B cell (primary cell): ENCODE measurements at regions not wholly inside any gene's neighbourhood (a gene's known extent, or its start where the extent isn't known, plus 50 kb on each side); places are given as distances from the start of the nearest gene placed in this dataset.

Experiments
- ATAC-seq: fragments of 200-7000 bp; cut with Tn5 transposase; one replicate; pipeline ENCODE4 v1.10.0; 2021; ENCODE audit warnings: low read depth, mild to moderate bottlenecking, moderate number of reproducible peaks, moderate library complexity
- CTCF ChIA-PET: fragments of 350-600 bp; sonication (Branson Sonifier 250); formaldehyde crosslinking; loops from one replicate; lab custom pipeline; 2021; ENCODE audit warnings: antibody characterized with exemption, inconsistent platforms; lab: Charles Lee
- POLR2A ChIA-PET: fragments of 350-600 bp; sonication (Branson Sonifier 250); formaldehyde crosslinking; loops from one replicate; lab custom pipeline; 2021; ENCODE audit warnings: antibody characterized with exemption; lab: Charles Lee
- DNase-seq: peaks from one replicate; pipeline ENCODE4 v3.0.0; 2013
- H2AFZ ChIP-seq: 2 replicates; pipeline ENCODE4 v1.6.1; 2012; ENCODE audit warnings: mild to moderate bottlenecking, low read depth, low read length; ENCODE audit not compliant: insufficient read depth, poor library complexity, severe bottlenecking
- H3K27ac ChIP-seq, 2 donors: 1 replicate in 1 of 2; 2 replicates in 1 of 2; pipeline ENCODE4 v1.5.1; 2012 to 2013; ENCODE audit warnings: low read length in 2 of 2, mild to moderate bottlenecking in 2 of 2, moderate library complexity in 1 of 2
- H3K27me3 ChIP-seq, 4 experiments: fragments of 200-600 bp in 1 of 4; sonication (generic) in 1 of 4; replicated peaks in 1 of 4; 1 replicate in 2 of 4; 2 replicates in 2 of 4; pipeline versions ENCODE4 v1.6.1 to v1.7.0; 2013 to 2016; ENCODE audit warnings: low read length in 3 of 4, mild to moderate bottlenecking in 2 of 4, mixed read lengths in 1 of 4, moderate library complexity in 1 of 4; ENCODE audit not compliant: insufficient read depth in 4 of 4, control insufficient read depth in 3 of 4; ENCODE audit errors: control extremely low read depth in 1 of 4
- H3K36me3 ChIP-seq, 2 experiments: replicated peaks in 1 of 2; 1 replicate in 1 of 2; 2 replicates in 1 of 2; pipeline versions ENCODE4 v1.6.1 to v1.7.1; 2013; ENCODE audit warnings: low read length in 1 of 2; ENCODE audit not compliant: insufficient read depth in 2 of 2, control insufficient read depth in 1 of 2; ENCODE audit errors: control extremely low read depth in 1 of 2, extremely low read depth in 1 of 2
- H3K4me1 ChIP-seq, 2 donors: fragments of 200-600 bp in 1 of 2; sonication (generic) in 1 of 2; 1 replicate in 1 of 2; 2 replicates in 1 of 2; pipeline versions ENCODE4 v1.5.1 to v1.6.1; 2013 to 2017; ENCODE audit warnings: low read length in 2 of 2; ENCODE audit not compliant: control insufficient read depth in 2 of 2, insufficient read depth in 2 of 2
- H3K4me2 ChIP-seq: replicated peaks from 2 replicates; pipeline ENCODE3; 2012; ENCODE audit warnings: mild to moderate bottlenecking, low read depth, low read length; ENCODE audit not compliant: poor library complexity, severe bottlenecking
- H3K4me3 ChIP-seq, 5 experiments: fragments of 200-600 bp in 1 of 5; sonication (generic) in 1 of 5; 1 replicate in 3 of 5; 2 replicates in 2 of 5; pipeline versions ENCODE4 v1.5.1 to v1.7.0; 2011 to 2016; ENCODE audit warnings: low read length in 4 of 5, mild to moderate bottlenecking in 4 of 5, low read depth in 2 of 5, control low read depth in 1 of 5, moderate library complexity in 1 of 5; ENCODE audit not compliant: insufficient read depth in 1 of 5; ENCODE audit errors: control extremely low read depth in 1 of 5, extremely low read depth in 1 of 5
- H3K79me2 ChIP-seq: fragments of 200-600 bp; sonication (generic); one replicate; pipeline ENCODE4 v1.6.0; 2016; ENCODE audit warnings: low read length; ENCODE audit not compliant: control insufficient read depth, insufficient read depth
- H3K9ac ChIP-seq: fragments of 200-600 bp; sonication (generic); 2 replicates; pipeline ENCODE4 v1.6.1; 2017; ENCODE audit warnings: mild to moderate bottlenecking, low read length, moderate library complexity
- H3K9me3 ChIP-seq, 3 donors: one replicate each; pipeline versions ENCODE4 v1.6.1 to v1.7.1; 2013; ENCODE audit warnings: low read length in 2 of 3; ENCODE audit not compliant: control insufficient read depth in 2 of 3, insufficient read depth in 1 of 3; ENCODE audit errors: control extremely low read depth in 1 of 3
- H4K20me1 ChIP-seq: 2 replicates; pipeline ENCODE4 v1.6.0; 2012; ENCODE audit warnings: mild to moderate bottlenecking, low read length; ENCODE audit not compliant: insufficient read depth, control insufficient read depth, poor library complexity, severe bottlenecking
- H3K27ac Mint-ChIP-seq: one replicate; pipeline ENCODE4 v1.8.0; 2021; ENCODE audit warnings: mixed read lengths
- H3K27me3 Mint-ChIP-seq: one replicate; pipeline ENCODE4 v1.8.0; 2021; ENCODE audit warnings: mixed read lengths
- H3K4me1 Mint-ChIP-seq: one replicate; pipeline ENCODE4 v1.8.0; 2021; ENCODE audit warnings: mixed read lengths
- H3K4me3 Mint-ChIP-seq: one replicate; pipeline ENCODE4 v1.8.0; 2021; ENCODE audit warnings: mixed read lengths
- H3K9me3 Mint-ChIP-seq: one replicate; pipeline ENCODE4 v1.8.0; 2022; ENCODE audit warnings: mixed read lengths; ENCODE audit not compliant: insufficient read depth
- EZH2 ChIP-seq: IDR thresholded peaks from 2 replicates; pipeline ENCODE4 v1.6.1; 2012; ENCODE audit warnings: borderline replicate concordance, low read depth, mild to moderate bottlenecking, moderate library complexity, low read length; ENCODE audit not compliant: insufficient read depth, poor library complexity, severe bottlenecking
- WGBS: methylation state at CpG from one replicate; pipeline ENCODE4 v1.1.5; 2013; ENCODE audit warnings: missing lambda C conversion rate; ENCODE audit not compliant: insufficient coverage; 5-methylcytosine and 5-hydroxymethylcytosine counted together
- intact Hi-C: fragments of 100-400 bp; cut with micrococcal nuclease; formaldehyde crosslinking; loops from one replicate; pipeline ENCODE4 v1.10.0; 2022
- TF ChIP-seq, protein P1 (sequence below): fragments of 200-600 bp; IDR thresholded peaks from one replicate; pipeline ENCODE4 v1.8.0; 2022; ENCODE audit warnings: antibody characterized with exemption, mild to moderate bottlenecking

DNA sequence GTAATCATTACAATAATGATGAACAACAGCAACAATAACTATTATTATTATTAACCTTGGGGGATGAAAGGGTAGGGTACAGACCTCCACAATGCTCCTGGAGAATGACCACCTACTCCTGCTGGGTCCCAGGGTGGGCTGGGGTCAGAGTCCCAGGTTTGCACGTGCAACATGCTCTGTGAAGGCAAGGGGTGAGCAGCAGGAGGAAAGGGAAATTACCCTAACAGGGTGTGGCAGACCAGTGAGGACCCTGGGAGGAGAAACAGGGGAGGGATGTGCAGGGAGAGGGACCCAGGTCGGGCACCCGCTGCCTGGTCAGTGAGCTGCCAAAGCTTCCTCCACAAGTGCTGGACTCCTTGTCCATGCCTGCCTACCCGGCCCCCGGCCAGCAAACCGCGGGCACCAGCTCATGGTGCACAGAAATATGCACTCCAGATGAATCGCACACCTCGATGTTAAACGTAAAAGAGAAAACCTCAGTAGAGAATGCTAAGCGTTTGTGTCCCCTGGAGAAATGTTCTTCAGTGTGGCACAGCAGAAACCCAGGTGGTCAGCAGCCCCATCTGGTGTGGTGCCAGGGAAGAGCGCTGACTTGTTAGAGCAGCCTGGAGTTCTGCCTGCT lies 767.1 kb downstream of the KCNJ18 start:
- intact Hi-C loops = no loop called here
- H3K4me1 Mint-ChIP-seq = no peaks in the 10 kb centered on the region
- Histone ChIP-seq H3K4me2 (no peak overlapping the region), H3K79me2 (no peaks in the 10 kb centered on the region), H3K4me3 (no peak overlapping the region), H3K4me1 (no peaks in the 10 kb centered on the region), H3K27ac (no peak overlapping the region), H3K9me3 (peaks cover 0 to 32% (median 0%) of the 10 kb centered on the region in 3 donors), H2AFZ (no peak overlapping the region), H4K20me1 (no peaks in the 10 kb centered on the region), H3K36me3 (no peaks in the 10 kb centered on the region), H3K9ac (no peak overlapping the region), H3K27me3 (no peaks in the 10 kb centered on the region)
- ChIA-PET POLR2A (no interaction called here), CTCF (no interaction called here)
- H3K9me3 Mint-ChIP-seq = peaks cover 12% of the 10 kb centered on the region
- TF ChIP-seq, protein P1, sequence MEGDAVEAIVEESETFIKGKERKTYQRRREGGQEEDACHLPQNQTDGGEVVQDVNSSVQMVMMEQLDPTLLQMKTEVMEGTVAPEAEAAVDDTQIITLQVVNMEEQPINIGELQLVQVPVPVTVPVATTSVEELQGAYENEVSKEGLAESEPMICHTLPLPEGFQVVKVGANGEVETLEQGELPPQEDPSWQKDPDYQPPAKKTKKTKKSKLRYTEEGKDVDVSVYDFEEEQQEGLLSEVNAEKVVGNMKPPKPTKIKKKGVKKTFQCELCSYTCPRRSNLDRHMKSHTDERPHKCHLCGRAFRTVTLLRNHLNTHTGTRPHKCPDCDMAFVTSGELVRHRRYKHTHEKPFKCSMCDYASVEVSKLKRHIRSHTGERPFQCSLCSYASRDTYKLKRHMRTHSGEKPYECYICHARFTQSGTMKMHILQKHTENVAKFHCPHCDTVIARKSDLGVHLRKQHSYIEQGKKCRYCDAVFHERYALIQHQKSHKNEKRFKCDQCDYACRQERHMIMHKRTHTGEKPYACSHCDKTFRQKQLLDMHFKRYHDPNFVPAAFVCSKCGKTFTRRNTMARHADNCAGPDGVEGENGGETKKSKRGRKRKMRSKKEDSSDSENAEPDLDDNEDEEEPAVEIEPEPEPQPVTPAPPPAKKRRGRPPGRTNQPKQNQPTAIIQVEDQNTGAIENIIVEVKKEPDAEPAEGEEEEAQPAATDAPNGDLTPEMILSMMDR = no peak
- no peak for TF ChIP-seq EZH2
- DNase-seq (no peak), ATAC-seq (no peak)
- no peak overlapping the region for H3K27ac Mint-ChIP-seq
- 88% methylated on average over 9 of the region's 12 CpGs for WGBS
- no peaks in the 10 kb centered on the region for H3K27me3 Mint-ChIP-seq
- no peak overlapping the region for H3K4me3 Mint-ChIP-seq

DNA sequence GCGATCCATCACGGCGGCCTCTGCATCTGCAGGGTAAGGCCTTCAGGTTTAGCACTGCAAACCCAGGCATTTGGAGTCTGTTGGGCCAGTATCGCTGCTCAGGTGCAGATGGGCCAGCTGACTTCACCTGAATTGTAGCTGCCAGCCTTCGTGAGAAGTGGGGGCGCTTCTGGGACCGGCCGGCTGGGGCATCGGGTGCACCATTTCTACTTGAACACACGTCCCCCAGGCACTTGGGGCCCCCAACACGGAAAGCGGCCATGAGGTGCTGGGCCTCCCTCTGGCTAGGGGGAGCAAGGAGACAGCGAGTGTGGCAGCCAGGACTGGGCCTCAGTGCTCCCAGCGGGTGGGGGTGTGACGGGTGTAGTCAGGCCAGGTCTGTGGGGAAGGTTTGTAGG lies 767.6 kb downstream of the KCNJ18 start:
- POLR2A ChIA-PET = no interaction called here
- peaks cover 0 to 27% (median 0%) of the 10 kb centered on the region in 3 donors for H3K9me3 ChIP-seq
- no peak for ATAC-seq
- H3K9ac ChIP-seq = no peak overlapping the region
- DNase-seq = no peak
- TF ChIP-seq EZH2 = no peak
- TF ChIP-seq, protein P1 = no peak
- no peak overlapping the region for H3K4me3 Mint-ChIP-seq
- H3K27me3 ChIP-seq = no peaks in the 10 kb centered on the region
- no peak overlapping the region for H3K4me3 ChIP-seq
- intact Hi-C loops = no loop called here
- H3K4me2 ChIP-seq = no peak overlapping the region
- no peaks in the 10 kb centered on the region for H4K20me1 ChIP-seq
- CTCF ChIA-PET = no interaction called here
- no peaks in the 10 kb centered on the region for H3K36me3 ChIP-seq
- no peaks in the 10 kb centered on the region for H3K79me2 ChIP-seq
- H3K9me3 Mint-ChIP-seq = peaks cover 11% of the 10 kb centered on the region
- no peak overlapping the region for H3K27ac ChIP-seq
- WGBS = 85% methylated on average over 15 of the region's 15 CpGs
- no peak overlapping the region for H2AFZ ChIP-seq
- H3K4me1 Mint-ChIP-seq = no peaks in the 10 kb centered on the region
- H3K4me1 ChIP-seq = no peaks in the 10 kb centered on the region
- H3K27ac Mint-ChIP-seq = no peak overlapping the region
- no peaks in the 10 kb centered on the region for H3K27me3 Mint-ChIP-seq
